OCI-LY7 (cell line): ENCODE measurements at regions not wholly inside any gene's neighbourhood (a gene's known extent, or its start where the extent isn't known, plus 50 kb on each side); places are given as distances from the start of the nearest gene placed in this dataset.
"Not testable (repeated sequence)": the region's sequence is repeated elsewhere in the genome, so short reads cannot be mapped to it uniquely, and the experiment has no call there.

Experiments used
- BruUV-seq: library from RNA; stranded (reverse); fragments of 400-500 nt; replicated peaks from 2 replicates; lab custom pipeline; 2021; lab: Mats Ljungman, UMichigan
- CTCF ChIA-PET: fragments of 300-600 bp; sonication (Branson Sonifier 250); formaldehyde crosslinking; loops from one replicate; lab custom pipeline; 2022; ENCODE audit warnings: antibody characterized with exemption; ENCODE audit not compliant: unreplicated experiment; lab: Charles Lee
- POLR2A ChIA-PET: fragments of 300-600 bp; sonication (Branson Sonifier 250); formaldehyde crosslinking; loops from one replicate; lab custom pipeline; 2022; ENCODE audit warnings: antibody characterized with exemption; lab: Charles Lee
- DNase-seq: peaks from one replicate; pipeline ENCODE4 v3.0.0-alpha.2; 2015; ENCODE audit warnings: low spot score
- H2AFZ ChIP-seq: fragments of 200-600 bp; sonication (generic), shearing (Covaris generic); 2 replicates; pipeline ENCODE4 v1.6.1; 2014; ENCODE audit warnings: mild to moderate bottlenecking, antibody characterized with exemption, low read length, moderate library complexity
- H3K27ac ChIP-seq: fragments of 200-600 bp; sonication (generic); 2 replicates; pipeline ENCODE4 v1.5.1; 2014; ENCODE audit warnings: mixed run types, low read depth, mild to moderate bottlenecking, moderate library complexity, low read length, inconsistent platforms; ENCODE audit not compliant: poor library complexity, severe bottlenecking
- H3K36me3 ChIP-seq: fragments of 200-600 bp; sonication (generic); 2 replicates; pipeline ENCODE4 v1.6.1; 2014; ENCODE audit warnings: mild to moderate bottlenecking, antibody characterized with exemption, low read length, moderate library complexity, mixed read lengths; ENCODE audit not compliant: insufficient read depth
- H3K4me1 ChIP-seq: fragments of 200-600 bp; sonication (generic); 2 replicates; pipeline ENCODE4 v1.5.1; 2014; ENCODE audit warnings: mild to moderate bottlenecking, low read length; ENCODE audit not compliant: insufficient read depth, poor library complexity, severe bottlenecking
- H3K4me2 ChIP-seq: fragments of 200-600 bp; sonication (generic); 2 replicates; pipeline ENCODE4 v1.6.1; 2014; ENCODE audit warnings: mild to moderate bottlenecking, low read length
- H3K4me3 ChIP-seq: fragments of 200-600 bp; sonication (generic); 2 replicates; pipeline ENCODE4 v1.5.1; 2014; ENCODE audit warnings: mild to moderate bottlenecking, low read depth, low read length; ENCODE audit not compliant: poor library complexity, severe bottlenecking
- H3K79me2 ChIP-seq: fragments of 200-600 bp; sonication (generic); 2 replicates; pipeline ENCODE4 v1.6.1; 2016; ENCODE audit warnings: low read depth, mild to moderate bottlenecking, low read length, moderate library complexity, mixed read lengths; ENCODE audit not compliant: insufficient read depth
- H3K9me2 ChIP-seq: fragments of 200-600 bp; sonication (generic); 2 replicates; pipeline ENCODE4 v1.6.1; 2016; ENCODE audit warnings: mild to moderate bottlenecking, low read length, mixed read lengths; ENCODE audit not compliant: insufficient read depth
- H3K9me3 ChIP-seq: fragments of 200-600 bp; sonication (generic); 2 replicates; pipeline ENCODE4 v1.6.1; 2014; ENCODE audit warnings: mild to moderate bottlenecking, mixed run types, low read length, mixed read lengths
- H4K20me1 ChIP-seq: fragments of 200-600 bp; sonication (generic); 2 replicates; pipeline ENCODE4 v1.6.1; 2014; ENCODE audit warnings: mild to moderate bottlenecking, antibody characterized with exemption, low read length, moderate library complexity, mixed read lengths; ENCODE audit not compliant: insufficient read depth
- CTCF ChIP-seq: fragments of 200-600 bp; sonication (generic); conservative IDR thresholded peaks from 2 replicates; pipeline ENCODE4 v1.5.1; 2014; ENCODE audit warnings: mild to moderate bottlenecking, antibody characterized with exemption, low read length, moderate library complexity, mixed read lengths
- EZH2phosphoT487 ChIP-seq: fragments of 200-600 bp; sonication (generic); IDR thresholded peaks from 2 replicates; pipeline ENCODE4 v1.6.1; 2018; ENCODE audit warnings: low read depth, borderline replicate concordance, mild to moderate bottlenecking, mixed run types, antibody characterized with exemption, low read length, moderate library complexity, mixed read lengths
- intact Hi-C: fragments of 100-400 bp; cut with micrococcal nuclease; formaldehyde crosslinking; loops from one replicate; pipeline ENCODE4 v1.10.0; 2022; ENCODE audit not compliant: unreplicated experiment

DNA sequence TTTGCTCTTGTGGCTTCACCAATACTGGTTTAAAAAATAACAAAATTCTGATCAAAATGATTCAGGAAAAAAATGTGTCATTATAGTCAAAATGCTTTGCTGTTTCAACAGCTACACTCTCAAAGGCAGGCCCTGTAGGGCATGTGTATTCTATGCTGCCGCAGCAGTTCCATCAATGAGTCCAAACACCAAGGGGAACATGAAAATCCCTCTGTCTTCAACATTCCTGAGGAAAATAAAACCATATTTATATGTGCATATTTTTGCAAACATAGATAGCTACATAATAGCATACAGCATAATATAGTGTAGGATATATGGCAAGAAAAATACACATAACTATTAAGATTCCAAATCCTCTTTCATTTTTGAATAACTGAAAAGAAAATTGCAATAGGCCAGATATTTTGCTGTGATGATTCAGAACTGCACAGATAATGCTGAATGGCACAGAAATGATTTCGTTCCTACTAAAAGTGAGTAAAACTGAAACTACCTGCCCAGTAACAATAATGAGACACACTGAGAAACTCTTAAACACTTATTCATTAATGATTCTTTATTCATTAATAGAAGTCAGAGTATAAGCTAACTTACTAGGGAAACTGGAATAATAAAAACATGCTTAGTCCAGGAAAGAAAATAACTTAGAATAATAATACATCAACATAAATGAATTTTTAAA, 343.8 kb downstream of the SUCLG1 start:
- Histone ChIP-seq H3K9me2 (no peaks in the 10 kb centered on the region), H2AFZ (no peak overlapping the region), H3K9me3 (no peaks in the 10 kb centered on the region), H3K4me3 (no peak overlapping the region), H3K27ac (no peak overlapping the region), H4K20me1 (no peaks in the 10 kb centered on the region), H3K79me2 (no peaks in the 10 kb centered on the region), H3K4me2 (no peak overlapping the region), H3K36me3 (no peaks in the 10 kb centered on the region), H3K4me1 (no peaks in the 10 kb centered on the region)
- DNase-seq: no peak
- BruUV-seq: no TSS peak
- intact Hi-C loops: no loop called here
- POLR2A ChIA-PET: interaction anchor here (0.6 kb wide), 1 partner anchor 1987 kb away, joined by 3 read pairs; no protein-coding TSS in a partner anchor
- TF ChIP-seq CTCF (no peak), EZH2phosphoT487 (no peak)
- CTCF ChIA-PET: no interaction called here

- DNase-seq, H3K27ac ChIP-seq, H3K4me2 ChIP-seq, intact Hi-C loops, H3K79me2 ChIP-seq, CTCF ChIA-PET, H3K4me3 ChIP-seq, H4K20me1 ChIP-seq, H3K9me2 ChIP-seq, H3K4me1 ChIP-seq, POLR2A ChIA-PET, H2AFZ ChIP-seq, H3K9me3 ChIP-seq, BruUV-seq, H3K36me3 ChIP-seq: not testable (repeated sequence)
These were observed 355.1 kb downstream of the SUCLG1 start for GRCh38 chr2:84103816-84104527.

DNA sequence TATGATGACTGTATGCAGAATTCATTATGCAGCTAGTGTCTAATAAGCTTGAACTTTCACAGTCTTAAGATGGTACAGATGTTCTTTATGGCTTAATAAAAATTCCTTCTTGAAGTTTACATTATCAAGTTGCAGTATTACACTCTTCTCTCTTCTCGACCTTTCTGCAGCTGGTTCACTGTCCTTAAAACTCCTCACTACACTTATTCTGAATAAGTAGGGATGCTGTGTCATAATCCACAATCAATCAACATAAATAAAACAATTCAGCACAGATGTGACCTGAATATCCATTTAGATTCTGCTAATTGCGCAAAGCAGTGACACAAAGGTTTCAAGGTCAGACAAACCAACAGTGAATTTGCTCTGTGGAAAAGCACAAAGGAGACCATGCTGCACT, 356.8 kb downstream of the SUCLG1 start:
- Histone ChIP-seq H3K36me3 (no peaks in the 10 kb centered on the region), H3K4me1 (no peaks in the 10 kb centered on the region), H4K20me1 (no peaks in the 10 kb centered on the region), H3K9me3 (no peaks in the 10 kb centered on the region), H3K27ac (no peak overlapping the region), H3K4me2 (no peak overlapping the region), H3K79me2 (no peaks in the 10 kb centered on the region), H3K9me2 (no peaks in the 10 kb centered on the region), H2AFZ (no peak overlapping the region), H3K4me3 (no peak overlapping the region)
- TF ChIP-seq EZH2phosphoT487 (no peak), CTCF (no peak)
- no peak for DNase-seq
- ChIA-PET CTCF (no interaction called here), POLR2A (no interaction called here)
- no TSS peak for BruUV-seq
- intact Hi-C loops: no loop called here
